Urinary bladder (tissue), 3 donors: ENCODE measurements at regions not wholly inside any gene's neighbourhood (a gene's known extent, or its start where the extent isn't known, plus 50 kb on each side); places are given as distances from the start of the nearest gene placed in this dataset.

ENCODE experiments used
- DNase-seq: peaks from one replicate; pipeline ENCODE4 v3.0.0-alpha.2; 2015; ENCODE audit errors: extremely low spot score
- H3K27ac ChIP-seq: one replicate; pipeline ENCODE4 v1.5.1; 2013; ENCODE audit warnings: low read depth, mild to moderate bottlenecking, moderate library complexity
- H3K36me3 ChIP-seq: one replicate; pipeline ENCODE4 v1.6.1; 2013; ENCODE audit warnings: mild to moderate bottlenecking, moderate library complexity; ENCODE audit not compliant: insufficient read depth
- H3K4me1 ChIP-seq: one replicate; pipeline ENCODE4 v1.6.1; 2013; ENCODE audit warnings: mild to moderate bottlenecking, moderate library complexity; ENCODE audit not compliant: insufficient read depth
- H3K4me3 ChIP-seq: one replicate; pipeline ENCODE4 v1.5.1; 2013; ENCODE audit warnings: low read depth, low read length
- WGBS: extraction: QIAGEN DNeasy Blood & Tissue Kit; methylation state at CpG from one replicate; pipeline ENCODE4 v1.1.7; 2013; 5-methylcytosine and 5-hydroxymethylcytosine counted together
- donor health status: healthy with polysubstance abuse.
- donor health status: healthy.

DNA sequence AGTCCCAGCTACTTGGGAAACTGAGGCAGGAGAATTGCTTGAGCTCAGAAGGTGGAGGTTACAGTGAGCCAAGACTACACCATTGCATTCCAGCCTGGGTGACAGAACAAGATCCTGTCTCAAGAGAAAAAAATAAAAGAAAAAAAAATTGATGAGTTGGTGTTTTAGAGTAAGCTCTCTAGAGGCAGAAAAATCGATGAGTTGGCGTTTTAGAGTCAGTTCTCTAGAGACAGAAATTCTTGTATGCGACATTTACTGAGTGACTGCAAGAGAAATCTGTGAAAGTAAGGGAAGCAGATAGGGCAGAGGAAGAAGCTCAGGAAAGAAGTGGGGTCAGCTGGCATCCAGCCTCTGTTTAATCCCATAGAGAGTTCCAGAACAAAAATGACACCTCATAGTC, 298.7 kb upstream of the ARRDC4 start:
- H3K4me3 ChIP-seq: no peak overlapping the region
- H3K36me3 ChIP-seq: no peaks in the 10 kb centered on the region
- DNase-seq: no peak
- 75% methylated on average over 3 of the region's 3 CpGs for WGBS
- no peak overlapping the region for H3K27ac ChIP-seq
- no peaks in the 10 kb centered on the region for H3K4me1 ChIP-seq

DNA sequence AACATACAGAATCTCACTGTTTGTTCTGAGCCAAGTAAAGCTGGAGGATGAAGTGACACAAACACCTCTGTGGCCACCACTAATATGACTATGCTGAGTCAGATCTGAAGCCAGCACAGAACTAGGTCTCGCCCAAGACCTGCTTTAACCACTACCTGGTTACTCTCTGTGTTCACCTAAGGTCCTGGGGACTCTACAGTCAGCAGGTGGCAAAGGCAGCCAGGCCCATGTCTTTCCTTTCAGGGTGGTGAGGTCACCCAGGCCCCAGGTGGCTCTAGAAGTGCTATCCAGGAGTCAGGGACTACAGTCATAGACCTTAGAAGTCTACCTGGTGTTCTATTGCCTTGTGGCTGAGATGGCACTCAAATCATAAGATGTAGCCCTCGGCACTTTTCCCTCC, 287.9 kb upstream of the ARRDC4 start:
- no peaks in the 10 kb centered on the region for H3K4me1 ChIP-seq
- no peak overlapping the region for H3K4me3 ChIP-seq
- no peak for DNase-seq
- no peak overlapping the region for H3K27ac ChIP-seq
- WGBS: 88% methylated on average over 2 of the region's 2 CpGs
- no peaks in the 10 kb centered on the region for H3K36me3 ChIP-seq

DNA sequence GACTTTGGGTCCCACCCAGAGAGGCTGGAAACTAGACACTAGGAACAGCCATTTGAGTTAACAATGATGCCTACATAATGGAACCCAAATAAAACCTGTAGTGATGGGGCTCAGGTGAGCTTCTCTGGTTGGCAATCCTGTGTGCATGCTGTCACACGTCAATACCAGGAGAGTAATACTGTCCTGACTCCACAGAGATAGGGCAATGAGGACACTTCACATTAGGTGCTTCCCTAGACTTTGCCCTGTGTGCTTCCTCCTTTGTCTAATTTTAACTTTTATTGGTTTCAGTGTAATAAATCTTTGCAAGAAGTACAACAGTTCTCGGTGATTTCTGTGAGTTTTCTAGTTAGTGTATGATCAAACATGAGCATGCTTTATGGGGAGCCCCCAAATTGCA, 281.8 kb upstream of the ARRDC4 start:
- DNase-seq: no peak
- Histone ChIP-seq H3K4me3 (no peak overlapping the region), H3K27ac (no peak overlapping the region), H3K4me1 (no peaks in the 10 kb centered on the region), H3K36me3 (no peaks in the 10 kb centered on the region)
- 40% methylated on average over 2 of the region's 2 CpGs for WGBS

DNA sequence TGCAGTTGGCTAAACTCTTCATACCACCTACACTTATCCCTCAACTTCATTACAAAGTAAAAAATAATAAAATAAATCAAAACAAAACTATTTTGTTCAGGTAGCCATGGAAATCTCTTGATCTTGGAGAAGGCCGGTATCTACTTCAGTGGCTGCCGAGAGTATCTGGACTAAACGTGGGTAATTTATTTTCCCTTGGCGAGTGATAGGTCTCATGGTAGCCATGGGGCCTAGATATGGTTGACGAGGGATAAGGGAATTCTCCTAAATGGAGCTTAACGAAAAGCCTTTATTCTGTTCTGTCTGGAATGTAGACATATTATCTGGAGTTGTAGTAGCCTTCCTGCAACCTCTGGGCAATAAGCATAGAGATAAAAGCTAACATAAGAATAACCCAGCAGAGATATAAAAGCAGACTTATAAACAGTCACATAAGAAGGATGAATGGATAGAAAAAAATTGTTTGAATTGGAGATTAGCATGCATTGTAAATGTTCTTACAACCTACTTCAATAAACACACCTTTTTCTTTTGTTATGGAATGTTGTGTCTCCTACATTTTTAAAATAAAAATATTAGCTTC, 281.3 kb upstream of the ARRDC4 start:
- Histone ChIP-seq H3K27ac (no peak overlapping the region), H3K4me1 (no peaks in the 10 kb centered on the region), H3K4me3 (no peak overlapping the region), H3K36me3 (no peaks in the 10 kb centered on the region)
- no peak for DNase-seq
- WGBS: 45% methylated on average over 6 of the region's 6 CpGs

DNA sequence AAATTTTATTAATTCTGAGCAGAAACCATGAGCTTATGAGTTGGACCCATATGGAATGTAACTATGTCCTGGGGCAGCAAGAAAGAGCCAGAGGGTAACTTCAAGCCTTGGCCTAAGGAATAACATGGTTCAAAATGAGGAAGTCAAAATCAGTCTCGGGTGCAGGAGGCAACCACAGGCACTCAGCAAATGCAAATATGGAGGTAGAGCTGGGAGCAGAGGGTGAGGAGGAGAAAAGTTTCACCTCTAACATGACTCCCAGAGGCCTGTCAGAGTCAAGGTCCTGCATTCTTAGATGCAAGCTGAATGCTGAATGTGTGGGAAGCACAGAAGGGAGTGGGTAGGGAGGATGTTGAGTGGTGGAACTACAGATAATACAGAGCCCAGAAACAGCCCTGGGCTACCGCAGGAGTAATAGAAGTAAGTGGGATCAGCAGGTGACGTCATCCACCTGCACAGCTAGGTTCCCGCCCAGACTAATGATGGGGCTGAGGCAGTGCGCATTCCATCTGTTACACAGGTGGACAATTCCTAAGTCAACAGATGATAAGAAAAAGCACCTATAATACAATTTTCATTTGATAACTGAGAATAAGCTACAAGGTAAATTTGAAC, 279.8 kb upstream of the ARRDC4 start:
- Histone ChIP-seq H3K36me3 (no peaks in the 10 kb centered on the region), H3K4me3 (no peak overlapping the region)
- 89% methylated on average over 5 of the region's 5 CpGs for WGBS

DNA sequence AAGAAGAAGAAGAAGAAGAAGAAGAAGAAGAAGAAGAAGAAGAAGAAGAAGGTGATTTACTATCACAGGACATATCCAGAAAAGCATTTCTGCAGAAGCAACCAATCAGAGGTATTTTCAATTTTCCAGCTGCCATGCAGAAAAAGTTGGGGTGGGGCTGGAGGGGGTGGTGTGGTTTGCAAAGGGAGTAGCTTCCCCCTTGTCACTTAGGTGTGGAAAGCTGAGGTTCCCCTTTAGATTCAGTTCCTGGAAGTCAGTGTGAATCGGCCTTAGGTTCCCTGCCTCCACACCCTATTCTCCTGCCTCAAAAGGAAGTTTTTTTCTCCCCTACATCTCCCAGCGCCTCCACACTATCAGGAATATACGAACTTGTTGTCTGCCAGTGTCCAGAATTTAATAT, 276.7 kb upstream of the ARRDC4 start:
- WGBS: 71% methylated on average over 3 of the region's 3 CpGs

More for the DNA sequence above, 279.8 kb upstream of the ARRDC4 start:
- H3K4me1 ChIP-seq: no peaks in the 10 kb centered on the region
- no peak overlapping the region for H3K27ac ChIP-seq
- DNase-seq: no peak

DNA sequence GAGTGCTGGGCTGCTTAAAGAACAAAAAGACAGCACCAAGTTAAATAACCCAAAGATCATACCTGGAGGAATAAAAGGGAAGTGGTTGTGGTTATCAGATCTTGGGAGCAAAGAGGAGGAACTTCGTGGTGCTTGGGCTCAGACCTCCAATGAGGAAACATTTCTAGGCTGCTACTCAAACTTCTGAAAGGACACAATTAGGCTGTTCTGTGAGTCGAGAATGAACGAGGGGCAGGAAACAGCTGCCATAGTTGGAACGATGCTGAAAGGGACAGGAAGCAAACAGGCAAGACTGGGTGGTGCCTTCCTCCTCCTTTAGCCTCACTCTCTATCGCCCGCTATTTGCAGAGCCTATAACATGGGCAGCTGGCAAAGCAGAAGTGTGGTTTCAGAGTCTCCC, 276.3 kb upstream of the ARRDC4 start:
- WGBS: 42% methylated on average over 6 of the region's 6 CpGs
- no peak overlapping the region for H3K27ac ChIP-seq
- H3K4me1 ChIP-seq: no peaks in the 10 kb centered on the region
- DNase-seq: no peak
- no peaks in the 10 kb centered on the region for H3K36me3 ChIP-seq
- H3K4me3 ChIP-seq: no peak overlapping the region

More for the DNA sequence above, 276.7 kb upstream of the ARRDC4 start:
- no peak overlapping the region for H3K4me3 ChIP-seq
- no peak for DNase-seq
- no peaks in the 10 kb centered on the region for H3K36me3 ChIP-seq
- H3K4me1 ChIP-seq: no peaks in the 10 kb centered on the region
- H3K27ac ChIP-seq: no peak overlapping the region

DNA sequence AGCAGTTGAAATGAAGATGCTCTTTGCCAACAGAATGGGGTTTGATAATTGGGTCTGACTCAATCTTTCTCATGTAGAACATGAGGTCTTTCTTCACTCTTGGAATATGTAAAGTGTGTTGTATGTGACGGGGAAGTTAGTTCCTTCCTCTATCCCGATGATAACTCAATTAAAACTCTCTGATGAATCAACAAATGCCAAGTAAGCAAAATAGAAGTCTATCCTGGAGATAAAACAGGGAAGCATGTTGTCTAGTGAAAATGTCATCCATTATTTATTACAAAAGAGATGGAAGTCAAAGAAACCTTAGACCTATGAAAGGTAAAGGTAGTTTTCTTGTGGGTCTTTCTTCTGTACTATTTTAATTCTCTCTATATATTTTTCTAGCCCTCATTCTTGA, 274.2 kb upstream of the ARRDC4 start:
- no peak for DNase-seq
- Histone ChIP-seq H3K4me3 (no peak overlapping the region), H3K27ac (no peak overlapping the region), H3K36me3 (no peaks in the 10 kb centered on the region), H3K4me1 (no peaks in the 10 kb centered on the region)
- 66% methylated on average over 2 of the region's 2 CpGs for WGBS

DNA sequence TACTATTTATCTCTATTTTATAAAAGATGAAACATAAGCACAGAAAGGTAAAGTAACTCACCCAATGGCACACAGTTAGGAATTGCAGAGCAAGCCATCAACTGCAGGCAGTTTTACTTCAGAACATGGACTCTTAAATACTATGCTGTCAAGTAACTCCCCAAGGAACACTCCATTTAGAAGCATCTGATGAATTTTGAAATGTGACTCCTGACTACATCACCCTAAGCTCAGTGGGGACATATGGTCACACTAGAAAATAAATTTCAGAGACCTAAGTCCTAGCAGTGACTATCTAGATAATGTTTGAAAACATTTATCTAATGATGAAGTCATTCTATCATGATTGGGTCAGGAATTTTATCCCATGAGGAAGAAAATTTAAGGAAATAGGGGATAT, 272.8 kb upstream of the ARRDC4 start:
- Histone ChIP-seq H3K27ac (no peak overlapping the region), H3K4me3 (no peak overlapping the region), H3K36me3 (no peaks in the 10 kb centered on the region), H3K4me1 (no peaks in the 10 kb centered on the region)
- no peak for DNase-seq

DNA sequence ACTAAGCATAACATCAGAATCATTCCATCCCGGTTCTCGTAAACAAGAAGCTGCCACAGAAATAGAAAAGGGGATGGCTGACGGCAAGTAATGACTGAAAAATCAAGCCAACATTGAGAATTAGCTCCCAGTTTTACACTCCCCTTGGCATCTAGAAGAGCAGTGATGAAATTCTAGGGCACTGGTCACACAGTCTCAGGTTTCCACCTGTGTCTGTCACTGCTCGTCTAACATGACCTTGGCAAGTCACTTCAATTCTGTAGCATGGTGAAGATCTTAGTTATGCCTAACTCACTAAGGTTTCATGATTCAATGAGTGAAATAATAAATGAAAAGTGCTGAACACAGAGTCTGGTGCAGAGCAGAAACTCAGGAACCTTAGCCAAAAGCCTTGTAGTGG, 272.3 kb upstream of the ARRDC4 start:
- WGBS: 86% methylated on average over 4 of the region's 4 CpGs
- H3K36me3 ChIP-seq: no peaks in the 10 kb centered on the region
- H3K27ac ChIP-seq: no peak overlapping the region
- no peak overlapping the region for H3K4me3 ChIP-seq
- DNase-seq: no peak
- no peaks in the 10 kb centered on the region for H3K4me1 ChIP-seq

DNA sequence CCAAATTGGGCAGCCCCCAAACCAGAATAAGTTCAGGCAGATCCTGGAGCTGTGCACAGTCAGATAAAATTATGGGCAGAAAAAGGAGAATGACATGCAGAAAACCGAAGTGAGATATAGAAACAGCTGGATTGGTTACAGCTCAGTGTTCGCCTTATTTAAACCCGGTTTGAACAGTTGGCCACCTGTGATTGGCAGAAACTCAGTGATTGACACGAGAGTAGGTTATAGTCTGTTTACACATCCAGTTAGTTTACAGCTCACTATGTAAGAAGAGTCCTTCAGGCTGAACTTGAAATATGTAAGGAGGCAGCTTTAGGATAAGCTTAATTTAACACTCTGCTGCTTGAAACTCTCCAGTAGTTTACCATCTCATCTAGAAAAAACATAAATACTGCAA, 271.6 kb upstream of the ARRDC4 start:
- Histone ChIP-seq H3K36me3 (no peaks in the 10 kb centered on the region), H3K27ac (no peak overlapping the region), H3K4me1 (no peaks in the 10 kb centered on the region), H3K4me3 (no peak overlapping the region)
- 78% methylated on average over 4 of the region's 4 CpGs for WGBS
- DNase-seq: no peak

DNA sequence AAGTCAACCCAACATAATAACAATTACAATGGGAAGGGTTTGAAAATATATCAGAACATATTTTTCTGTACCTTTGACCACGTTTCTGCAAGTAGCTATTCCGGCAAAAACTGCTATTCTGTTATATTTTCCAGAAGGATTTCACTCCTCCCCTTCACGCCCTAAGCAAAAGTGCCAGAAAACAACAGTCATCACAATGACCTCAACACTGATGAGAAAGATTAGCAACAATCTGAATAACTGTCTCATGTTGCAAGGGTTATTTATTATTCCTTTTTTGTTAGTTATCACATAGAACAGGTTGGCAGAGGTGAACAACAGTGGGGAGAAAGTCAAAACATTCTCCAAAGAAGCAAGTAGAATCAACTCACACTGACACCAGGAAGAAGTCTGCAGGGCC, 269.4 kb upstream of the ARRDC4 start:
- Histone ChIP-seq H3K36me3 (no peaks in the 10 kb centered on the region), H3K27ac (no peak overlapping the region), H3K4me3 (no peak overlapping the region), H3K4me1 (no peaks in the 10 kb centered on the region)
- 71% methylated on average over 3 of the region's 3 CpGs for WGBS
- DNase-seq: no peak

DNA sequence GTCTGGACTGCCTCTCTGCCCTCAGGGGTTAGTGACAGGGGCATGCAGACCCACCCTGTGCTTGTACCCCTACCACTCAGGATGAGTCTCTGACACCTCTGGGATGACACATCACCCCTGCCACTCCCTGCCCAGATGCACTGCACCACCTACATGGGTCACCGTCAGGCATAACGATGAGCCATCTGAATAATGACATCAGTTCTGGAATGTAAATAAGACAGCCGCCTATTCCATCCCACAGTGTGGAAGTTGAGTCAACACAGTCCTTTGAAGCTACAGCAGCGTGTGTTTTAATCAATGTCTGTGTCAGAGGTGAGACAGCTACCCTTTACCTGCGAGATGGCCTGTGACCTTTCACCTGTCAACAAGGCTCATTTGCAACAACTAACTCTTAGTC, 268.7 kb upstream of the ARRDC4 start:
- DNase-seq: no peak
- WGBS: 69% methylated on average over 5 of the region's 5 CpGs
- H3K27ac ChIP-seq: no peak overlapping the region

DNA sequence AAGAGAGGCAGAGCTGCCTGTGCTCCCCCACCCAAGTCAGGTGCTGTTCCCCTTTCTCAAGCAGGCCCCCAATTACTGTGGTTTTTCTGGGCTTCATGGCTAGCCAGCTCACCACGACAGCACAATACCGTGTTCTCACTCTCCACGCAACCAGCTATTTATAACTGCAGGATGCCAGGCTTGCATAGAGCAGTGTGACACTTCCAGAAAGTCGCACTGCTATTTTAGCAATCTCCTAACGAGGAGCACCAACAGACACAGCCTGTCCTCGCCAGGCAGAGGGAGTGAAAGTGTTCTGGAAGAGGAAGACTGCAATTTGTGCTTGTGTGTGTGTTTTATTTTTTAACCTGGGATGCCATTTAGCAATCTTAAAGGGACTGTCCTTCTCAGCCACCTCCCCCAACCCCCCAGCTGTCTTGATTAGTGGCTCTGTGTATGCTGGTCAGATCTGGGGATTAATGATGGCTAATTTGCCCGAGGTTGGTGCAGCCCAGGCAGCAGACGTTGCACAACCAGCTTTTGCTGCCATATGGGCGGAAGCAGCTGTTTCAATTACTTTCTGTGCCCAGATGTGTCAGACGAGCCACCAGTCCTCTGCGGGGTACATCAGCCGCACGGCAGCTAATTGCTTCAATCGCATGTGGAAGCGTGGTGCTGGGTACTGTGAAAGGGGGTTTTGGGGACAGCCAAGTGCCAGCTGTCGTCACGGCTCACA, 268.0 kb upstream of the ARRDC4 start:
- no peaks in the 10 kb centered on the region for H3K4me1 ChIP-seq
- WGBS: 73% methylated on average over 17 of the region's 17 CpGs
- H3K4me3 ChIP-seq: no peak overlapping the region
- H3K27ac ChIP-seq: no peak overlapping the region
- no peaks in the 10 kb centered on the region for H3K36me3 ChIP-seq
- no peak for DNase-seq

More for the DNA sequence above, 268.7 kb upstream of the ARRDC4 start:
- Histone ChIP-seq H3K36me3 (no peaks in the 10 kb centered on the region), H3K4me1 (no peaks in the 10 kb centered on the region), H3K4me3 (no peak overlapping the region)
